Osteoblast (primary cell): ENCODE measurements at regions not wholly inside any gene's neighbourhood (a gene's known extent, or its start where the extent isn't known, plus 50 kb on each side); places are given as distances from the start of the nearest gene placed in this dataset.

Source experiments
- DNase-seq: peaks from one replicate; pipeline ENCODE4 v3.0.0; 2011; ENCODE audit warnings: low spot score, mixed read lengths; ENCODE audit not compliant: insufficient read length; ENCODE audit errors: missing footprints
- H2AFZ ChIP-seq: 2 replicates; pipeline ENCODE4 v1.6.0; 2011; ENCODE audit warnings: mild to moderate bottlenecking, low read length
- H3K27ac ChIP-seq: 2 replicates; pipeline ENCODE4 v1.5.1; 2011; ENCODE audit warnings: mild to moderate bottlenecking, low read depth, low read length, moderate library complexity
- H3K27me3 ChIP-seq: 2 replicates; pipeline ENCODE4 v1.6.0; 2012; ENCODE audit warnings: mild to moderate bottlenecking, control low read depth, inconsistent platforms, low read length, moderate library complexity; ENCODE audit not compliant: insufficient read depth
- H3K36me3 ChIP-seq: 2 replicates; pipeline ENCODE4 v1.5.1; 2011; ENCODE audit warnings: mild to moderate bottlenecking, low read length, control low read depth, moderate library complexity; ENCODE audit not compliant: insufficient read depth
- H3K4me1 ChIP-seq: 2 replicates; pipeline ENCODE4 v1.5.1; 2011; ENCODE audit warnings: mild to moderate bottlenecking, low read length, control low read depth, moderate library complexity; ENCODE audit not compliant: insufficient read depth
- H3K4me2 ChIP-seq: 2 replicates; pipeline ENCODE4 v1.6.0; 2011; ENCODE audit warnings: mild to moderate bottlenecking, low read length; ENCODE audit not compliant: insufficient read depth
- H3K4me3 ChIP-seq: fragments of 200-600 bp; sonication (generic); 3 replicates; pipeline ENCODE4 v1.5.1; 2012; ENCODE audit warnings: mild to moderate bottlenecking, low read length, inconsistent platforms; ENCODE audit not compliant: insufficient read depth
- H3K79me2 ChIP-seq: 2 replicates; pipeline ENCODE4 v1.6.0; 2012; ENCODE audit warnings: mild to moderate bottlenecking, low read length, control low read depth, inconsistent platforms; ENCODE audit not compliant: insufficient read depth
- H3K9me3 ChIP-seq: 2 replicates; pipeline ENCODE4 v1.5.1; 2011; ENCODE audit warnings: low read depth, low read length, control low read depth
- H4K20me1 ChIP-seq: 2 replicates; pipeline ENCODE4 v1.6.0; 2012; ENCODE audit warnings: mild to moderate bottlenecking, low read length, control low read depth; ENCODE audit not compliant: insufficient read depth
- TF ChIP-seq, protein P1 (sequence below): IDR thresholded peaks from 2 replicates; pipeline ENCODE4 v1.5.1; 2011; ENCODE audit warnings: mild to moderate bottlenecking, low read depth, low read length, moderate library complexity; ENCODE audit errors: extremely low read depth

DNA sequence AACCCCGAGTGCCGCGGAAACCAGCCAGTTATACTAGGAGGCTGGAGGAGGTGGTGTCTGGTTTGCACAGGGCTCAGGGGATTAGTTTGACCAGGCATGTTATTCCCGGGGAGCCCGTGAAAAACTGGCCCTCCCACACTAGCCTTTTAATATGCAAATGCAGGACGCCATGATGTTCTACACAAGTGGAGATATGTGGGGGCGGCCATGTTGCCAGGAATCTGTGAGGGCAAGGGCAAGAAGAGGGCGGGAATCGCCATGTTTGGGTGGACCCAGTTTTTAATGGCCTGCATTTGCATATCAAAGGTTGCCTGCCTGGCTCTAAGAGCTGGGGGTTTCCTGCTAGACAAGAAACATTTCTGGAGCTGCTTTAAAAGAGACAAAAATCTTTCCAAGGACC lies 940.7 kb downstream of the CDH18 start:
- H3K4me3 ChIP-seq, result no peak overlapping the region
- H3K9me3 ChIP-seq, result no peaks in the 10 kb centered on the region
- no peak overlapping the region for H3K27ac ChIP-seq
- H3K27me3 ChIP-seq, result no peaks in the 10 kb centered on the region
- H2AFZ ChIP-seq, result no peak overlapping the region
- no peaks in the 10 kb centered on the region for H4K20me1 ChIP-seq
- no peaks in the 10 kb centered on the region for H3K79me2 ChIP-seq
- H3K4me2 ChIP-seq, result no peak overlapping the region
- DNase-seq, result no peak
- no peaks in the 10 kb centered on the region for H3K4me1 ChIP-seq
- H3K36me3 ChIP-seq, result no peaks in the 10 kb centered on the region
- TF ChIP-seq, protein P1, sequence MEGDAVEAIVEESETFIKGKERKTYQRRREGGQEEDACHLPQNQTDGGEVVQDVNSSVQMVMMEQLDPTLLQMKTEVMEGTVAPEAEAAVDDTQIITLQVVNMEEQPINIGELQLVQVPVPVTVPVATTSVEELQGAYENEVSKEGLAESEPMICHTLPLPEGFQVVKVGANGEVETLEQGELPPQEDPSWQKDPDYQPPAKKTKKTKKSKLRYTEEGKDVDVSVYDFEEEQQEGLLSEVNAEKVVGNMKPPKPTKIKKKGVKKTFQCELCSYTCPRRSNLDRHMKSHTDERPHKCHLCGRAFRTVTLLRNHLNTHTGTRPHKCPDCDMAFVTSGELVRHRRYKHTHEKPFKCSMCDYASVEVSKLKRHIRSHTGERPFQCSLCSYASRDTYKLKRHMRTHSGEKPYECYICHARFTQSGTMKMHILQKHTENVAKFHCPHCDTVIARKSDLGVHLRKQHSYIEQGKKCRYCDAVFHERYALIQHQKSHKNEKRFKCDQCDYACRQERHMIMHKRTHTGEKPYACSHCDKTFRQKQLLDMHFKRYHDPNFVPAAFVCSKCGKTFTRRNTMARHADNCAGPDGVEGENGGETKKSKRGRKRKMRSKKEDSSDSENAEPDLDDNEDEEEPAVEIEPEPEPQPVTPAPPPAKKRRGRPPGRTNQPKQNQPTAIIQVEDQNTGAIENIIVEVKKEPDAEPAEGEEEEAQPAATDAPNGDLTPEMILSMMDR, result no peak

DNA sequence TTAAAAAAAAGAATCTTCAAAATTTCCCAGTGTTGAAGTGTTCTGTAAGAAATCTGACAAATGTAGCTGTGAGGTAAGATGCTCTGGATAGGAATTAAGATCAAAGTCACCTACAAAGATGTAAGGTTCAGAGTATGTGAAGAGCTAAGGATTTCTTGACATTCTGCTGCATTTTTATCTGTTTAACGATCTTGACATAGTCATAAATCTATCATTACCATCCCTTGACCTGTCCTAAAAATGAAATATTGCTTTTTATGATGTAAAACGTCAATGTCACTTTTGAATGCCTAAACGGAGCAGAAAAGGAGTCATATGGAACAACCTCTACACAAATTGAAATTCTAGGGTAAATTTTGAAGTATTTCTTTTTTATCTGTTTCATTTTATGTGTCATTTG lies 939.3 kb downstream of the CDH18 start:
- no peaks in the 10 kb centered on the region for H3K36me3 ChIP-seq
- no peaks in the 10 kb centered on the region for H3K9me3 ChIP-seq
- H3K4me1 ChIP-seq, result no peaks in the 10 kb centered on the region
- TF ChIP-seq, protein P1, result no peak
- H4K20me1 ChIP-seq, result no peaks in the 10 kb centered on the region
- H3K79me2 ChIP-seq, result no peaks in the 10 kb centered on the region
- H3K27ac ChIP-seq, result no peak overlapping the region
- H2AFZ ChIP-seq, result no peak overlapping the region
- H3K4me3 ChIP-seq, result no peak overlapping the region
- H3K4me2 ChIP-seq, result no peak overlapping the region
- DNase-seq, result no peak
- no peaks in the 10 kb centered on the region for H3K27me3 ChIP-seq

DNA sequence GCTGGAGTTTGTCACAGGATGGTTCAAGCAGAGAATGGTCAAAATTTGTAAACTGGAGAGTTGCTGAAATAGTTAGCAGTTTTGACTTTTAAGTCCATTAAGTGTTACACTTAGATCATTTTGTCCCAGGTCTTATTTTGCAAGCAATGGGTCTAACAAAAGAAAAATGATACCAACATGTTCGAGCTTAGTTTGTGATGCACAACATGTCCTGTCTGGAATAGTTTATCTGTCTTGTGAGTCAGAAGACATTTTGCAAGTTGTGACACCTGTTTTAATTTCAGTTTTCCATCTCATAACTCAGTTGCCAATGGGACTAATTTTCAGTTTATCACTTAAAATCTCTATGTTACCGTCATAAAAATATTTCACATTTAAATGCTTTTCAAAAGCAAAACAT lies 929.8 kb downstream of the CDH18 start:
- DNase-seq, result no peak
- H2AFZ ChIP-seq, result no peak overlapping the region
- H4K20me1 ChIP-seq, result no peaks in the 10 kb centered on the region
- H3K4me1 ChIP-seq, result no peaks in the 10 kb centered on the region
- no peak overlapping the region for H3K4me2 ChIP-seq
- no peaks in the 10 kb centered on the region for H3K79me2 ChIP-seq
- H3K27me3 ChIP-seq, result no peaks in the 10 kb centered on the region
- no peaks in the 10 kb centered on the region for H3K9me3 ChIP-seq
- H3K4me3 ChIP-seq, result no peak overlapping the region
- no peak overlapping the region for H3K27ac ChIP-seq
- TF ChIP-seq, protein P1, result no peak
- H3K36me3 ChIP-seq, result no peaks in the 10 kb centered on the region

DNA sequence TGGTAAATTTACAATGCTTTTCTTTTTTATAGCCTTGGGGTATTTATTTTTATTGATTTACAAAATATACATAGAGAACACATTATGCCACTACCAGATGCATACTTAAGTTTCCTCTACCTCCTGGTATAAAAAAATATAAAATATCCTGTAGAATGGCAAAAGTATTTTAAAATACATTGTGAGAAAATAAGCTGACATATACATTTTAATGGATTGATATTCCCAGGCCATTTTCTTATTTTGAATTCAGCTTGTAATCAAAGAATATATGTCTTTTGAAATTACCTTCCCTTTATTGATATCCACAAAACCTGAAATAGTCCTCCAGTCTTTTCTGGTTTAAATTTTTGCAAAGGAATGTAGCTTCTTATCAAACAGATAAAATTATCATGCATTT lies 923.9 kb downstream of the CDH18 start:
- Histone ChIP-seq H3K27ac (no peak overlapping the region), H2AFZ (no peak overlapping the region), H3K27me3 (no peaks in the 10 kb centered on the region), H4K20me1 (no peaks in the 10 kb centered on the region), H3K36me3 (no peaks in the 10 kb centered on the region), H3K79me2 (no peaks in the 10 kb centered on the region), H3K4me1 (no peaks in the 10 kb centered on the region), H3K4me3 (no peak overlapping the region), H3K9me3 (no peaks in the 10 kb centered on the region), H3K4me2 (no peak overlapping the region)
- no peak for DNase-seq
- TF ChIP-seq, protein P1, result no peak
